ENCODE measurements at regions not wholly inside any gene's neighbourhood (a gene's known extent, or its start where the extent isn't known, plus 50 kb on each side); places are given as distances from the start of the nearest gene placed in this dataset.
A peak's percentile ranks its signal among the peaks of the same experiment; 100 is the strongest.

GRCh38 chr1:95309031-95309471, 75.0 kb downstream of the RWDD3 start:
- intact Hi-C loops (cut with micrococcal nuclease) (loop anchor here (5.0 to 10.0 kb wide), 2 partner anchors 923 to 1536 kb away; no protein-coding TSS in a partner anchor), in situ Hi-C loops (cut with MboI) (no loop called here)
- no peak overlapping the region for H3K9ac ChIP-seq (ENCODE audit: insufficient read depth in 1 of 2, low read depth in 2 of 2, low read length in 2 of 2)
- no peak overlapping the region for H3K4me3 ChIP-seq
- POLR2A ChIA-PET, result no interaction called here
- H3K27ac ChIP-seq (ENCODE audit: extremely low read depth, low read depth, low read length), result no peak overlapping the region
- H3K27me3 ChIP-seq (ENCODE audit: control insufficient read depth in 2 of 2, insufficient read depth in 2 of 2, low read length in 2 of 2), result no peaks in the 10 kb centered on the region; a peak in 1 of 5 replicates
- H3K9me3 ChIP-seq (replicated peaks; ENCODE audit: control insufficient read depth, insufficient read depth, low read depth, low read length), result no peaks in the 10 kb centered on the region
- no peaks in the 10 kb centered on the region for H3K79me2 ChIP-seq (ENCODE audit: control insufficient read depth, insufficient read depth, low read length)
- no peaks in the 10 kb centered on the region for H3K4me1 ChIP-seq (replicated peaks in 1 of 2; ENCODE audit: control insufficient read depth in 2 of 2, insufficient read depth in 2 of 2, low read length in 2 of 2)
- no peaks in the 10 kb centered on the region for H4K20me1 ChIP-seq (replicated peaks; ENCODE audit: control insufficient read depth, insufficient read depth, low read length)
- H2AFZ ChIP-seq (ENCODE audit: low read depth, low read length), result no peak overlapping the region
- no peaks in the 10 kb centered on the region for H3K9me1 ChIP-seq (ENCODE audit: control insufficient read depth, insufficient read depth, low read length)
- no peaks in the 10 kb centered on the region for H3K36me3 ChIP-seq (ENCODE audit: control insufficient read depth, insufficient read depth, low read length)
- no peak overlapping the region for H3K4me2 ChIP-seq (ENCODE audit: insufficient read depth, low read length)
- ATAC-seq (peak; percentile 91), FAIRE-seq (peak; percentile 87), DNase-seq (ENCODE audit: extremely low read depth in 1 of 4, low spot score in 3 of 4) (peak; percentile 44 to 59 (median 55))
- 9% methylated on average over 1 of the region's 2 CpGs for WGBS (ENCODE audit: insufficient coverage, low coverage, missing lambda C conversion rate)
- no TSS peak for BruUV-seq (replicated peaks)
- CTCF ChIA-PET (ENCODE audit: low intra/inter-chr PET ratio), result interaction anchor here (0.5 kb wide), 1 partner anchor 1533 kb away, joined by 3 read pairs; no protein-coding TSS in a partner anchor
- no peak for TF ChIP-seq TEAD2 (tag; IDR thresholded peaks at IDR 0.05)
- TF ChIP-seq REST (IDR thresholded peaks at IDR 0.05; ENCODE audit: borderline replicate concordance), result no peak
- no peak for TF ChIP-seq REST (CRISPR knock-in tag; IDR thresholded peaks at IDR 0.05; ENCODE audit: low read depth)
- TF ChIP-seq RAD21 (CRISPR knock-in tag; conservative IDR thresholded peaks at IDR 0.05 in 1 of 2, IDR thresholded peaks at IDR 0.05 in 1 of 2), result peak in 1 of 2 experiments; percentile 64; a peak in 3 of 4 replicates
- 0 out of 2 replicates have a peak, but pooled peaks have one; percentile 30 for TF ChIP-seq SMC3 (conservative IDR thresholded peaks at IDR 0.05; ENCODE audit: insufficient read depth, low read depth, low read length)
- TF ChIP-seq CREB1 (IDR thresholded peaks at IDR 0.05), result no peak
- no peak for TF ChIP-seq CREB1 (CRISPR knock-in tag; IDR thresholded peaks at IDR 0.05)
- no peak for TF ChIP-seq AFF1 (IDR thresholded peaks at IDR 0.05; ENCODE audit: low read depth in 1 of 2, partially characterized antibody in 2 of 2)
- TF ChIP-seq SIN3B (IDR thresholded peaks at IDR 0.05; ENCODE audit: low read depth), result no peak
